ENCODE measurements at regions not wholly inside any gene's neighbourhood (a gene's known extent, or its start where the extent isn't known, plus 50 kb on each side); places are given as distances from the start of the nearest gene placed in this dataset.
"Not testable (repeated sequence)": the region's sequence is repeated elsewhere in the genome, so short reads cannot be mapped to it uniquely, and the experiment has no call there.

GRCh38 chr12:47610686-47611252 lies 95.1 kb downstream of the RPAP3 start:
- no peak for DNase-seq

GRCh38 chr12:47609806-47610205 lies 96.0 kb downstream of the RPAP3 start:
- DNase-seq, result no peak

GRCh38 chr12:47608671-47609070 lies 97.2 kb downstream of the RPAP3 start:
- not testable (repeated sequence) for DNase-seq

- DNase-seq, result no peak
Observed at GRCh38 chr12:47604221-47604873, 101.5 kb downstream of the RPAP3 start.

- DNase-seq, result no peak
Observed at GRCh38 chr12:47602949-47603558, 102.8 kb downstream of the RPAP3 start.

- DNase-seq, result no peak
Observed at GRCh38 chr12:47602325-47602724, 103.5 kb downstream of the RPAP3 start.

- DNase-seq, result no peak
Observed at GRCh38 chr12:47601071-47601470, 104.8 kb downstream of the RPAP3 start.

GRCh38 chr12:47591795-47592194 lies 114.0 kb downstream of the RPAP3 start:
- no peak for DNase-seq

GRCh38 chr12:47591361-47591791 lies 114.5 kb downstream of the RPAP3 start:
- no peak for DNase-seq

GRCh38 chr12:47590771-47591360 lies 115.0 kb downstream of the RPAP3 start:
- no peak for DNase-seq

GRCh38 chr12:47586952-47587669 lies 118.7 kb downstream of the RPAP3 start:
- no peak for DNase-seq

GRCh38 chr12:47585507-47585906 lies 120.3 kb downstream of the RPAP3 start:
- DNase-seq, result no peak

- DNase-seq, result no peak
Observed at GRCh38 chr12:47578836-47579235, 127.0 kb downstream of the RPAP3 start.

- DNase-seq, result no peak
Observed at GRCh38 chr12:47577206-47577989, 128.4 kb downstream of the RPAP3 start.

- DNase-seq, result no peak
Observed at GRCh38 chr12:47576289-47576945, 129.4 kb downstream of the RPAP3 start.

- no peak for DNase-seq
Observed at GRCh38 chr12:47574252-47575021, 131.4 kb downstream of the RPAP3 start.

- no peak for DNase-seq
Observed at GRCh38 chr12:47573146-47573659, 132.6 kb downstream of the RPAP3 start.

- no peak for DNase-seq
Observed at GRCh38 chr12:47570151-47570550, 135.7 kb downstream of the RPAP3 start.

- no peak for DNase-seq
Observed at GRCh38 chr12:47562201-47562600, 143.6 kb downstream of the RPAP3 start.

- DNase-seq, result no peak
Observed at GRCh38 chr12:47561746-47562145, 144.1 kb downstream of the RPAP3 start.

- DNase-seq, result no peak
Observed at GRCh38 chr12:47560415-47560814, 145.4 kb downstream of the RPAP3 start.

All from stimulated activated CD8-positive, alpha-beta memory T cell treated with anti-CD3 and anti-CD28 coated beads, Interleukin-4, amount 100 ng/mL, for 48 hours (primary cell).